B cell (primary cell): ENCODE measurements at regions not wholly inside any gene's neighbourhood (a gene's known extent, or its start where the extent isn't known, plus 50 kb on each side); places are given as distances from the start of the nearest gene placed in this dataset.

Experiments
- ATAC-seq: fragments of 200-7000 bp; cut with Tn5 transposase; one replicate; pipeline ENCODE4 v1.10.0; 2021; ENCODE audit warnings: low read depth, mild to moderate bottlenecking, moderate number of reproducible peaks, moderate library complexity
- CTCF ChIA-PET: fragments of 350-600 bp; sonication (Branson Sonifier 250); formaldehyde crosslinking; loops from one replicate; lab custom pipeline; 2021; ENCODE audit warnings: antibody characterized with exemption, inconsistent platforms; lab: Charles Lee
- POLR2A ChIA-PET: fragments of 350-600 bp; sonication (Branson Sonifier 250); formaldehyde crosslinking; loops from one replicate; lab custom pipeline; 2021; ENCODE audit warnings: antibody characterized with exemption; lab: Charles Lee
- DNase-seq: peaks from one replicate; pipeline ENCODE4 v3.0.0; 2013
- H2AFZ ChIP-seq: 2 replicates; pipeline ENCODE4 v1.6.1; 2012; ENCODE audit warnings: mild to moderate bottlenecking, low read depth, low read length; ENCODE audit not compliant: insufficient read depth, poor library complexity, severe bottlenecking
- H3K27ac ChIP-seq, 2 donors: 1 replicate in 1 of 2; 2 replicates in 1 of 2; pipeline ENCODE4 v1.5.1; 2012 to 2013; ENCODE audit warnings: low read length in 2 of 2, mild to moderate bottlenecking in 2 of 2, moderate library complexity in 1 of 2
- H3K27me3 ChIP-seq, 4 experiments: fragments of 200-600 bp in 1 of 4; sonication (generic) in 1 of 4; replicated peaks in 1 of 4; 1 replicate in 2 of 4; 2 replicates in 2 of 4; pipeline versions ENCODE4 v1.6.1 to v1.7.0; 2013 to 2016; ENCODE audit warnings: low read length in 3 of 4, mild to moderate bottlenecking in 2 of 4, mixed read lengths in 1 of 4, moderate library complexity in 1 of 4; ENCODE audit not compliant: insufficient read depth in 4 of 4, control insufficient read depth in 3 of 4; ENCODE audit errors: control extremely low read depth in 1 of 4
- H3K36me3 ChIP-seq, 2 experiments: replicated peaks in 1 of 2; 1 replicate in 1 of 2; 2 replicates in 1 of 2; pipeline versions ENCODE4 v1.6.1 to v1.7.1; 2013; ENCODE audit warnings: low read length in 1 of 2; ENCODE audit not compliant: insufficient read depth in 2 of 2, control insufficient read depth in 1 of 2; ENCODE audit errors: control extremely low read depth in 1 of 2, extremely low read depth in 1 of 2
- H3K4me1 ChIP-seq, 2 donors: fragments of 200-600 bp in 1 of 2; sonication (generic) in 1 of 2; 1 replicate in 1 of 2; 2 replicates in 1 of 2; pipeline versions ENCODE4 v1.5.1 to v1.6.1; 2013 to 2017; ENCODE audit warnings: low read length in 2 of 2; ENCODE audit not compliant: control insufficient read depth in 2 of 2, insufficient read depth in 2 of 2
- H3K4me2 ChIP-seq: replicated peaks from 2 replicates; pipeline ENCODE3; 2012; ENCODE audit warnings: mild to moderate bottlenecking, low read depth, low read length; ENCODE audit not compliant: poor library complexity, severe bottlenecking
- H3K4me3 ChIP-seq, 5 experiments: fragments of 200-600 bp in 1 of 5; sonication (generic) in 1 of 5; 1 replicate in 3 of 5; 2 replicates in 2 of 5; pipeline versions ENCODE4 v1.5.1 to v1.7.0; 2011 to 2016; ENCODE audit warnings: low read length in 4 of 5, mild to moderate bottlenecking in 4 of 5, low read depth in 2 of 5, control low read depth in 1 of 5, moderate library complexity in 1 of 5; ENCODE audit not compliant: insufficient read depth in 1 of 5; ENCODE audit errors: control extremely low read depth in 1 of 5, extremely low read depth in 1 of 5
- H3K79me2 ChIP-seq: fragments of 200-600 bp; sonication (generic); one replicate; pipeline ENCODE4 v1.6.0; 2016; ENCODE audit warnings: low read length; ENCODE audit not compliant: control insufficient read depth, insufficient read depth
- H3K9ac ChIP-seq: fragments of 200-600 bp; sonication (generic); 2 replicates; pipeline ENCODE4 v1.6.1; 2017; ENCODE audit warnings: mild to moderate bottlenecking, low read length, moderate library complexity
- H3K9me3 ChIP-seq, 3 donors: one replicate each; pipeline versions ENCODE4 v1.6.1 to v1.7.1; 2013; ENCODE audit warnings: low read length in 2 of 3; ENCODE audit not compliant: control insufficient read depth in 2 of 3, insufficient read depth in 1 of 3; ENCODE audit errors: control extremely low read depth in 1 of 3
- H4K20me1 ChIP-seq: 2 replicates; pipeline ENCODE4 v1.6.0; 2012; ENCODE audit warnings: mild to moderate bottlenecking, low read length; ENCODE audit not compliant: insufficient read depth, control insufficient read depth, poor library complexity, severe bottlenecking
- H3K27ac Mint-ChIP-seq: one replicate; pipeline ENCODE4 v1.8.0; 2021; ENCODE audit warnings: mixed read lengths
- H3K27me3 Mint-ChIP-seq: one replicate; pipeline ENCODE4 v1.8.0; 2021; ENCODE audit warnings: mixed read lengths
- H3K4me1 Mint-ChIP-seq: one replicate; pipeline ENCODE4 v1.8.0; 2021; ENCODE audit warnings: mixed read lengths
- H3K4me3 Mint-ChIP-seq: one replicate; pipeline ENCODE4 v1.8.0; 2021; ENCODE audit warnings: mixed read lengths
- H3K9me3 Mint-ChIP-seq: one replicate; pipeline ENCODE4 v1.8.0; 2022; ENCODE audit warnings: mixed read lengths; ENCODE audit not compliant: insufficient read depth
- EZH2 ChIP-seq: IDR thresholded peaks from 2 replicates; pipeline ENCODE4 v1.6.1; 2012; ENCODE audit warnings: borderline replicate concordance, low read depth, mild to moderate bottlenecking, moderate library complexity, low read length; ENCODE audit not compliant: insufficient read depth, poor library complexity, severe bottlenecking
- WGBS: methylation state at CpG from one replicate; pipeline ENCODE4 v1.1.5; 2013; ENCODE audit warnings: missing lambda C conversion rate; ENCODE audit not compliant: insufficient coverage; 5-methylcytosine and 5-hydroxymethylcytosine counted together
- intact Hi-C: fragments of 100-400 bp; cut with micrococcal nuclease; formaldehyde crosslinking; loops from one replicate; pipeline ENCODE4 v1.10.0; 2022
- TF ChIP-seq, protein P1 (sequence below): fragments of 200-600 bp; IDR thresholded peaks from one replicate; pipeline ENCODE4 v1.8.0; 2022; ENCODE audit warnings: antibody characterized with exemption, mild to moderate bottlenecking

DNA sequence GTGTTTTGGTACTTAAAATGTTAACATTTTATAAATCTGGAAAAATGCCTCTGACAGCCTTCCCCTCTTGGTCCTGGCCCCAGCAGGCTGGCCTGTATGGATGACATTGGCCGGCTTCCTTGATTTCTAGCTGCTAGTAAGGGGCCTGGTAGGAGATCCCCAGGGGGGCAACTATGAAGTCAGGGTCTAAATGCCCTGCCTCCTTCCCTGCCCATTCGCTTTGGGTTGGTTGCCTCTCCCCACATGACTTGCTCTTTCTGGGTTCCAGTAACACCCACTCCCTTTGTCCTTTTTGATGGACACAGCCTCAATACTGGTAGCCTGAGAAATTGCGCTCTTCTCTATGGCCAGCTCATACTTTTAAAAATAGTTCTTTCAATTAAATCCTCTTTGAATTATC, 78.0 kb upstream of the MAD2L1 start:
- H3K4me1 ChIP-seq = no peaks in the 10 kb centered on the region
- H3K4me2 ChIP-seq = no peak overlapping the region
- WGBS = 93% methylated on average over 2 of the region's 3 CpGs
- intact Hi-C loops = no loop called here
- ATAC-seq (no peak), DNase-seq (no peak)
- no peak overlapping the region for H3K4me3 ChIP-seq
- no peaks in the 10 kb centered on the region for H3K36me3 ChIP-seq
- ChIA-PET CTCF (interaction anchor here (2.1 kb wide), 1 partner anchor 10 kb away, joined by 8 read pairs; no protein-coding TSS in a partner anchor), POLR2A (no interaction called here)
- no peaks in the 10 kb centered on the region for H3K27me3 Mint-ChIP-seq
- no peak for TF ChIP-seq EZH2
- TF ChIP-seq, protein P1, sequence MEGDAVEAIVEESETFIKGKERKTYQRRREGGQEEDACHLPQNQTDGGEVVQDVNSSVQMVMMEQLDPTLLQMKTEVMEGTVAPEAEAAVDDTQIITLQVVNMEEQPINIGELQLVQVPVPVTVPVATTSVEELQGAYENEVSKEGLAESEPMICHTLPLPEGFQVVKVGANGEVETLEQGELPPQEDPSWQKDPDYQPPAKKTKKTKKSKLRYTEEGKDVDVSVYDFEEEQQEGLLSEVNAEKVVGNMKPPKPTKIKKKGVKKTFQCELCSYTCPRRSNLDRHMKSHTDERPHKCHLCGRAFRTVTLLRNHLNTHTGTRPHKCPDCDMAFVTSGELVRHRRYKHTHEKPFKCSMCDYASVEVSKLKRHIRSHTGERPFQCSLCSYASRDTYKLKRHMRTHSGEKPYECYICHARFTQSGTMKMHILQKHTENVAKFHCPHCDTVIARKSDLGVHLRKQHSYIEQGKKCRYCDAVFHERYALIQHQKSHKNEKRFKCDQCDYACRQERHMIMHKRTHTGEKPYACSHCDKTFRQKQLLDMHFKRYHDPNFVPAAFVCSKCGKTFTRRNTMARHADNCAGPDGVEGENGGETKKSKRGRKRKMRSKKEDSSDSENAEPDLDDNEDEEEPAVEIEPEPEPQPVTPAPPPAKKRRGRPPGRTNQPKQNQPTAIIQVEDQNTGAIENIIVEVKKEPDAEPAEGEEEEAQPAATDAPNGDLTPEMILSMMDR = no peak
- no peaks in the 10 kb centered on the region for H3K79me2 ChIP-seq
- H3K27ac ChIP-seq = no peak overlapping the region
- no peaks in the 10 kb centered on the region for H4K20me1 ChIP-seq
- H3K9ac ChIP-seq = no peak overlapping the region
- H3K27ac Mint-ChIP-seq = no peak overlapping the region
- H3K27me3 ChIP-seq = no peaks in the 10 kb centered on the region
- H3K4me1 Mint-ChIP-seq = no peaks in the 10 kb centered on the region
- no peak overlapping the region for H3K4me3 Mint-ChIP-seq
- no peaks in the 10 kb centered on the region for H3K9me3 Mint-ChIP-seq
- no peaks in the 10 kb centered on the region for H3K9me3 ChIP-seq
- H2AFZ ChIP-seq = no peak overlapping the region

DNA sequence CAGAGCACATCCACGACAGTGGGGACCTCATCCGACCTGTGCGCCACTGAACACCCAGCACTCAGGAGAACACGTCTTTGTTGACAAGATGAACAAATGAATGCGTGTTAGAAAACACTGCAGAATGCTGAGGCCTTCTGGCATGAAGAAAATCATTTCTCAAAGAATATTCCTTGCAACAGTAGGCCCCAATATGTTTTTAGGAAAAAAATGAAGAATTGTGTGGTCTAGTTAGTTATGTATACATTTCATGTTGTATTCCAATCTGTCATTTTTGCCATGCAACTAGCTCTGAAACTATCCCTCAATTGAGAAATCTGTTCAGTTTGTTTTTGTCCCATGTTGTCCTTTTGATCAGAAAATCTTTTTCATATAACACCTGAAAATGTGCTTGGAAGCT, 77.4 kb upstream of the MAD2L1 start:
- DNase-seq (no peak), ATAC-seq (no peak)
- no peaks in the 10 kb centered on the region for H3K36me3 ChIP-seq
- no peaks in the 10 kb centered on the region for H4K20me1 ChIP-seq
- H3K4me2 ChIP-seq = no peak overlapping the region
- intact Hi-C loops = no loop called here
- no peak overlapping the region for H3K27ac Mint-ChIP-seq
- H3K27ac ChIP-seq = no peak overlapping the region
- H3K4me1 ChIP-seq = no peaks in the 10 kb centered on the region
- no peaks in the 10 kb centered on the region for H3K79me2 ChIP-seq
- CTCF ChIA-PET = interaction anchor here (2.1 kb wide), 1 partner anchor 11 kb away, joined by 8 read pairs; no protein-coding TSS in a partner anchor
- no peaks in the 10 kb centered on the region for H3K9me3 Mint-ChIP-seq
- H3K27me3 Mint-ChIP-seq = no peaks in the 10 kb centered on the region
- TF ChIP-seq, protein P1 = no peak
- TF ChIP-seq EZH2 = no peak
- H3K9me3 ChIP-seq = no peaks in the 10 kb centered on the region
- H3K27me3 ChIP-seq = no peaks in the 10 kb centered on the region
- WGBS = 82% methylated on average over 4 of the region's 5 CpGs
- no peak overlapping the region for H3K4me3 Mint-ChIP-seq
- H3K4me3 ChIP-seq = no peak overlapping the region
- H3K4me1 Mint-ChIP-seq = no peaks in the 10 kb centered on the region
- H3K9ac ChIP-seq = no peak overlapping the region
- POLR2A ChIA-PET = no interaction called here
- H2AFZ ChIP-seq = no peak overlapping the region
